HG03442 (cell line): ENCODE measurements at regions not wholly inside any gene's neighbourhood (a gene's known extent, or its start where the extent isn't known, plus 50 kb on each side); places are given as distances from the start of the nearest gene placed in this dataset.

Source experiments
- ATAC-seq: cut with Tn5 transposase; IDR thresholded peaks from one replicate; pipeline ENCODE4 v1.9.1; 2021; ENCODE audit warnings: mild to moderate bottlenecking, moderate library complexity; ENCODE audit not compliant: unreplicated experiment

- ATAC-seq: no peak
Observed at GRCh38 chr2:120682654-120683053, 53.0 kb upstream of the GLI2 start.

DNA sequence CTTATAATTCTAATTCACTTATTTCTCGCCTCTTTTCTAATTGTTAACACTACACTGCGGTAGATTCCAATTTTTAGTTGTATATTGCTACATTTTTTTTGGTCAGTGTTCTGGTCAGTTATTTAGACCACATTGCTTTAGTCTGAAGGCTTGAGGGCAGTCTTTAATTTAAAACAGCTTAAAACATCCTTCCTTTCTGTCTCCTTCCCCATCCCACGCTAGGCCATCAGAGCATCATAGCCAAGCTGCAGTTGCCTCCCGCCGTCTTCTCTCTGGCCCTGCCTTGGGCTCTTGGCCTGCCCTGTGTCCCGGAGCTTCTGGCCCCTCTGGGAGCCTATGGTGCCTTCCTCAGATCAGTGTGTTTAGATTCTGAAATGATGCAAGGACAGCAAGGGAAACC lies 52.6 kb upstream of the GLI2 start:
- no peak for ATAC-seq

- no peak for ATAC-seq
Observed at GRCh38 chr2:120683701-120684100, 52.0 kb upstream of the GLI2 start.

GRCh38 chr2:120684289-120685065 lies 51.2 kb upstream of the GLI2 start:
- no peak for ATAC-seq

- no peak for ATAC-seq
Observed at GRCh38 chr2:120685066-120685973, 50.3 kb upstream of the GLI2 start.
